ENCODE measurements at regions not wholly inside any gene's neighbourhood (a gene's known extent, or its start where the extent isn't known, plus 50 kb on each side); places are given as distances from the start of the nearest gene placed in this dataset.

DNA sequence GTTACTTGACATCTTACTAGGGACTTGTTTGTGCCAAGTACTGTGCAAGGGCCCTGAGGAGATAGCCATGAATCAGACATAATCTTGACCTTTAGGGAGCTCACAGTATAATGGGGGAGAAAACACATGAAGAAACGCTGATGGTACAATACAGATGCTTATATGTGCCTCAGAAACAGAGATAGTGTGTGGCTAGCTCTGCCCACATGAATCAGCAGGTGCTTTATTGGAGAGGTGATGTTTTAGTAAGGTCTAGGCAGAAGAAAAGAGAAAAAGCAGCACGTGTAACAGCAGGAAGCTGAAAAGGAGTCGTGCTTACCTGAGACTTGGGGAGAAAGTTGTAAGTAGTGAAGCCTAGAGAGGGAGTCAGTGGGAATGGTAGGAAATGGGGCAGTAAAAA, 60.6 kb upstream of the LMO4 start:
- TF ChIP-seq EZH2 (IDR thresholded peaks at IDR 0.05; ENCODE audit: borderline replicate concordance, low read depth, low read length, severe bottlenecking), result no peak
- TF ChIP-seq JUN (IDR thresholded peaks at IDR 0.05; ENCODE audit: borderline replicate concordance, insufficient read depth, insufficient read length, low read depth), result no peak
- TF ChIP-seq, protein P1, sequence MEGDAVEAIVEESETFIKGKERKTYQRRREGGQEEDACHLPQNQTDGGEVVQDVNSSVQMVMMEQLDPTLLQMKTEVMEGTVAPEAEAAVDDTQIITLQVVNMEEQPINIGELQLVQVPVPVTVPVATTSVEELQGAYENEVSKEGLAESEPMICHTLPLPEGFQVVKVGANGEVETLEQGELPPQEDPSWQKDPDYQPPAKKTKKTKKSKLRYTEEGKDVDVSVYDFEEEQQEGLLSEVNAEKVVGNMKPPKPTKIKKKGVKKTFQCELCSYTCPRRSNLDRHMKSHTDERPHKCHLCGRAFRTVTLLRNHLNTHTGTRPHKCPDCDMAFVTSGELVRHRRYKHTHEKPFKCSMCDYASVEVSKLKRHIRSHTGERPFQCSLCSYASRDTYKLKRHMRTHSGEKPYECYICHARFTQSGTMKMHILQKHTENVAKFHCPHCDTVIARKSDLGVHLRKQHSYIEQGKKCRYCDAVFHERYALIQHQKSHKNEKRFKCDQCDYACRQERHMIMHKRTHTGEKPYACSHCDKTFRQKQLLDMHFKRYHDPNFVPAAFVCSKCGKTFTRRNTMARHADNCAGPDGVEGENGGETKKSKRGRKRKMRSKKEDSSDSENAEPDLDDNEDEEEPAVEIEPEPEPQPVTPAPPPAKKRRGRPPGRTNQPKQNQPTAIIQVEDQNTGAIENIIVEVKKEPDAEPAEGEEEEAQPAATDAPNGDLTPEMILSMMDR (IDR thresholded peaks at IDR 0.05; ENCODE audit: extremely low read depth in 1 of 2, insufficient read depth in 1 of 2, low read depth in 1 of 2, low read length in 2 of 2), result no peak
- no peak for TF ChIP-seq POLR2A (IDR thresholded peaks at IDR 0.05; ENCODE audit: low read depth, low read length)
- TF ChIP-seq, protein P2, sequence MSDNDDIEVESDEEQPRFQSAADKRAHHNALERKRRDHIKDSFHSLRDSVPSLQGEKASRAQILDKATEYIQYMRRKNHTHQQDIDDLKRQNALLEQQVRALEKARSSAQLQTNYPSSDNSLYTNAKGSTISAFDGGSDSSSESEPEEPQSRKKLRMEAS (IDR thresholded peaks at IDR 0.05; ENCODE audit: insufficient read depth, insufficient read length), result no peak
- no peak for TF ChIP-seq MYC (IDR thresholded peaks at IDR 0.05; ENCODE audit: low read depth, low read length)
- no peak for TF ChIP-seq GATA2 (IDR thresholded peaks at IDR 0.05; ENCODE audit: insufficient read depth, insufficient read length, low read depth, low read length)
- no peak for TF ChIP-seq FOS (IDR thresholded peaks at IDR 0.05; ENCODE audit: borderline replicate concordance, insufficient read depth, low read length)
- no peak for TF ChIP-seq POLR2AphosphoS5 (IDR thresholded peaks at IDR 0.05; ENCODE audit: insufficient read depth, low read depth, low read length)
- peaks cover 0 to 3% of the 10 kb centered on the region in 2 experiments for H3K27me3 ChIP-seq (ENCODE audit: control insufficient read depth in 2 of 2, insufficient read depth in 2 of 2, low read length in 2 of 2)
- BruUV-seq (replicated peaks), result no TSS peak
- H3K4me2 ChIP-seq (ENCODE audit: insufficient read depth, low read length), result no peak overlapping the region
- no peaks in the 10 kb centered on the region for H3K9me1 ChIP-seq (replicated peaks; ENCODE audit: control insufficient read depth, extremely low read depth, insufficient read depth, low read length)
- ChIA-PET POLR2A (no interaction called here), CTCF (no interaction called here)
- H3K4me1 ChIP-seq (ENCODE audit: control insufficient read depth, extremely low read depth, insufficient read depth, low read length), result no peaks in the 10 kb centered on the region
- no peak overlapping the region for H3K9ac ChIP-seq (replicated peaks; ENCODE audit: extremely low read depth, insufficient read depth, low read length)
- dilution Hi-C loops (cut with MboI; ENCODE audit: extremely low pct_ligation_motif_present, low sequenced_read_pairs), result no loop called here
- H3K27ac ChIP-seq (ENCODE audit: insufficient read depth, low read depth, low read length), result no peak overlapping the region
- H3K4me3 ChIP-seq (replicated peaks in 1 of 3; ENCODE audit: insufficient read depth in 1 of 3, low read depth in 1 of 3, low read length in 3 of 3), result no peak overlapping the region
- FAIRE-seq (no peak), DNase-seq (ENCODE audit: low read depth, low spot score) (no peak)
- H3K9me3 ChIP-seq (replicated peaks; ENCODE audit: control insufficient read depth, insufficient read depth, low read length), result no peaks in the 10 kb centered on the region
- H3K79me2 ChIP-seq (ENCODE audit: control insufficient read depth, insufficient read depth, low read length), result no peaks in the 10 kb centered on the region
- H3K36me3 ChIP-seq (ENCODE audit: control insufficient read depth in 2 of 2, extremely low read depth in 1 of 2, insufficient read depth in 2 of 2, low read length in 2 of 2), result no peaks in the 10 kb centered on the region
- H4K20me1 ChIP-seq (replicated peaks; ENCODE audit: control insufficient read depth, extremely low read depth, insufficient read depth, low read length), result no peaks in the 10 kb centered on the region
- H2AFZ ChIP-seq (ENCODE audit: low read depth, low read length), result no peak overlapping the region
- intact Hi-C loops (cut with micrococcal nuclease), result no loop called here
